IMR-90 (cell line): ENCODE measurements at regions not wholly inside any gene's neighbourhood (a gene's known extent, or its start where the extent isn't known, plus 50 kb on each side); places are given as distances from the start of the nearest gene placed in this dataset.

Experiments used
- ATAC-seq: fragments of 200-7000 bp; cut with Tn5 transposase; 2 replicates; pipeline ENCODE4 v1.9.1; 2020; ENCODE audit warnings: low read depth, mild to moderate bottlenecking, moderate library complexity
- BruUV-seq: library from RNA; stranded (reverse); fragments of 400-500 nt; replicated peaks from 2 replicates; lab custom pipeline; 2021; lab: Mats Ljungman, UMichigan
- CTCF ChIA-PET: fragments of 300-600 bp; formaldehyde crosslinking; extraction: SDS; loops from one replicate; lab custom pipeline; 2021; ENCODE audit warnings: antibody characterized with exemption; lab: Yijun Ruan, JAX
- POLR2A ChIA-PET: fragments of 300-600 bp; sonication (Branson Sonifier 250); formaldehyde crosslinking; loops from one replicate; lab custom pipeline; 2022; ENCODE audit warnings: antibody characterized with exemption; ENCODE audit not compliant: unreplicated experiment; lab: Charles Lee
- DNase-seq: peaks from one replicate; pipeline ENCODE4 v3.0.0; 2013
- H2AFZ ChIP-seq: replicated peaks from 2 replicates; pipeline ENCODE3; 2013; ENCODE audit warnings: low read length, mild to moderate bottlenecking; ENCODE audit not compliant: poor library complexity
- H2AK5ac ChIP-seq: 2 replicates; pipeline ENCODE4 v1.6.1; 2013; ENCODE audit warnings: low read depth, low read length, inconsistent platforms
- H2AK9ac ChIP-seq: replicated peaks from 2 replicates; pipeline ENCODE3; 2013; ENCODE audit warnings: mild to moderate bottlenecking, low read depth, low read length, moderate library complexity; ENCODE audit not compliant: poor library complexity
- H2BK120ac ChIP-seq: 2 replicates; pipeline ENCODE4 v1.6.1; 2013; ENCODE audit warnings: low read depth, low read length, inconsistent platforms
- H2BK15ac ChIP-seq: 3 replicates; pipeline ENCODE4 v1.6.1; 2013; ENCODE audit warnings: low read depth, low read length, inconsistent platforms
- H2BK20ac ChIP-seq: 2 replicates; pipeline ENCODE4 v1.6.1; 2013; ENCODE audit warnings: low read depth, mild to moderate bottlenecking, inconsistent platforms, low read length, moderate library complexity
- H2BK5ac ChIP-seq: 2 replicates; pipeline ENCODE4 v1.6.1; 2013; ENCODE audit warnings: mild to moderate bottlenecking, low read depth, low read length, inconsistent platforms; ENCODE audit not compliant: poor library complexity, severe bottlenecking
- H3K14ac ChIP-seq: replicated peaks from 2 replicates; pipeline ENCODE4 v1.6.1; 2013; ENCODE audit warnings: low read depth, low read length, inconsistent platforms
- H3K18ac ChIP-seq: 2 replicates; pipeline ENCODE4 v1.6.1; 2013; ENCODE audit warnings: low read depth, low read length, control low read depth
- H3K23ac ChIP-seq: 2 replicates; pipeline ENCODE4 v1.6.1; 2013; ENCODE audit warnings: low read depth, low read length, inconsistent platforms
- H3K27ac ChIP-seq: 2 replicates; pipeline ENCODE4 v1.5.1; 2013; ENCODE audit warnings: mild to moderate bottlenecking, control low read depth, low read length; ENCODE audit not compliant: insufficient read depth
- H3K27me3 ChIP-seq: 2 replicates; pipeline ENCODE4 v1.6.1; 2013; ENCODE audit warnings: low read length; ENCODE audit not compliant: control insufficient read depth, insufficient read depth
- H3K36me3 ChIP-seq: 2 replicates; pipeline ENCODE4 v1.6.1; 2013; ENCODE audit warnings: low read length, mixed read lengths; ENCODE audit not compliant: control insufficient read depth, insufficient read depth
- H3K4ac ChIP-seq: 2 replicates; pipeline ENCODE4 v1.6.1; 2013; ENCODE audit warnings: low read depth, low read length, inconsistent platforms
- H3K4me1 ChIP-seq: 2 replicates; pipeline ENCODE4 v1.6.1; 2013; ENCODE audit warnings: low read length, mixed read lengths; ENCODE audit not compliant: control insufficient read depth, insufficient read depth
- H3K4me2 ChIP-seq: 2 replicates; pipeline ENCODE4 v1.6.1; 2013; ENCODE audit warnings: low read depth, mild to moderate bottlenecking, control low read depth, low read length, moderate library complexity
- H3K4me3 ChIP-seq: 2 replicates; pipeline ENCODE4 v1.5.1; 2013; ENCODE audit warnings: low read depth, mild to moderate bottlenecking, control low read depth, low read length, moderate library complexity; ENCODE audit not compliant: insufficient read depth
- H3K56ac ChIP-seq: 2 replicates; pipeline ENCODE4 v1.6.1; 2013; ENCODE audit warnings: low read length, inconsistent platforms; ENCODE audit not compliant: insufficient read depth; ENCODE audit errors: extremely low read depth
- H3K79me1 ChIP-seq, 2 experiments: 2 replicates each; pipeline ENCODE4 v1.6.1; 2013; ENCODE audit warnings: low read length in 2 of 2, inconsistent platforms in 1 of 2, low read depth in 1 of 2
- H3K9ac ChIP-seq: 2 replicates; pipeline ENCODE4 v1.6.1; 2013; ENCODE audit warnings: low read depth, low read length, control low read depth
- H3K9me1 ChIP-seq: 2 replicates; pipeline ENCODE4 v1.6.1; 2013; ENCODE audit warnings: low read length, inconsistent platforms; ENCODE audit not compliant: insufficient read depth
- H3K9me3 ChIP-seq: 2 replicates; pipeline ENCODE4 v1.6.1; 2013; ENCODE audit warnings: low read length; ENCODE audit not compliant: control insufficient read depth, insufficient read depth
- H4K20me1 ChIP-seq: 2 replicates; pipeline ENCODE4 v1.6.1; 2013; ENCODE audit warnings: low read length, inconsistent platforms; ENCODE audit not compliant: insufficient read depth
- H4K5ac ChIP-seq: 2 replicates; pipeline ENCODE4 v1.6.1; 2013; ENCODE audit warnings: mild to moderate bottlenecking, low read depth, low read length, control low read depth
- H4K8ac ChIP-seq, 2 experiments: 2 replicates each; pipeline ENCODE4 v1.6.1; 2013; ENCODE audit warnings: low read depth in 2 of 2, low read length in 2 of 2, control low read depth in 1 of 2, inconsistent platforms in 1 of 2
- H4K91ac ChIP-seq: 2 replicates; pipeline ENCODE4 v1.6.1; 2013; ENCODE audit warnings: low read depth, low read length, inconsistent platforms; ENCODE audit not compliant: insufficient read depth
- BHLHE40 ChIP-seq: fragments of 150-350 bp; IDR thresholded peaks from 2 replicates; pipeline ENCODE4 v1.6.1; 2016; ENCODE audit warnings: mild to moderate bottlenecking, low read depth, low read length
- CEBPB ChIP-seq: IDR thresholded peaks from 2 replicates; pipeline ENCODE4 v1.6.1; 2012; ENCODE audit warnings: low read depth, low read length, improper control_type of control experiment
- CHD1 ChIP-seq: IDR thresholded peaks from 2 replicates; pipeline ENCODE4 v1.6.1; 2012; ENCODE audit warnings: low read depth, low read length, improper control_type of control experiment
- CTCF ChIP-seq: conservative IDR thresholded peaks from 2 replicates; pipeline ENCODE4 v1.5.1; 2012; ENCODE audit warnings: mild to moderate bottlenecking, low read depth, low read length, improper control_type of control experiment
- ELK1 ChIP-seq: fragments of 150-350 bp; IDR thresholded peaks from 2 replicates; pipeline ENCODE4 v1.6.1; 2016; ENCODE audit warnings: low read depth, mild to moderate bottlenecking, low read length, moderate library complexity, borderline replicate concordance
- FOS ChIP-seq: fragments of 150-350 bp; IDR thresholded peaks from 2 replicates; pipeline ENCODE4 v1.6.1; 2016; ENCODE audit warnings: low read depth, low read length
- MAFK ChIP-seq: IDR thresholded peaks from 2 replicates; pipeline ENCODE4 v1.6.1; 2012; ENCODE audit warnings: low read depth, low read length, improper control_type of control experiment
- MAZ ChIP-seq: IDR thresholded peaks from 2 replicates; pipeline ENCODE4 v1.6.1; 2012; ENCODE audit warnings: low read depth, mild to moderate bottlenecking, low read length, improper control_type of control experiment, moderate library complexity, borderline replicate concordance
- MXI1 ChIP-seq: IDR thresholded peaks from 2 replicates; pipeline ENCODE4 v1.6.1; 2012; ENCODE audit warnings: low read depth, mild to moderate bottlenecking, low read length, moderate library complexity, borderline replicate concordance
- NFE2L2 ChIP-seq: fragments of 150-350 bp; IDR thresholded peaks from 2 replicates; pipeline ENCODE4 v1.6.1; 2016; ENCODE audit warnings: low read depth, mild to moderate bottlenecking, low read length
- POLR2A ChIP-seq: IDR thresholded peaks from 2 replicates; pipeline ENCODE4 v1.6.1; 2012; ENCODE audit warnings: mild to moderate bottlenecking, low read depth, low read length
- RAD21 ChIP-seq: IDR thresholded peaks from 2 replicates; pipeline ENCODE4 v1.6.1; 2012; ENCODE audit warnings: low read length, improper control_type of control experiment
- RFX5 ChIP-seq: IDR thresholded peaks from 2 replicates; pipeline ENCODE4 v1.8.0; 2012; ENCODE audit warnings: low read depth, mild to moderate bottlenecking, low read length, moderate library complexity
- SMC3 ChIP-seq: fragments of 150-350 bp; IDR thresholded peaks from 2 replicates; pipeline ENCODE4 v1.6.1; 2016; ENCODE audit warnings: low read depth, mild to moderate bottlenecking, antibody characterized with exemption, low read length, moderate library complexity
- USF2 ChIP-seq: fragments of 150-350 bp; IDR thresholded peaks from 2 replicates; pipeline ENCODE4 v1.6.1; 2017; ENCODE audit warnings: mild to moderate bottlenecking, antibody characterized with exemption, low read length, low read depth
- WGBS, 2 experiments: methylation state at CpG; one replicate each; pipeline versions ENCODE4 v1.1.5 to v1.1.7; 2013; ENCODE audit warnings: missing lambda C conversion rate in 2 of 2; ENCODE audit not compliant: insufficient read length in 1 of 2; ENCODE audit errors: extremely low coverage in 2 of 2; 5-methylcytosine and 5-hydroxymethylcytosine counted together
- dilution Hi-C: fragments of 300-500 bp; cut with HindIII; formaldehyde crosslinking; loops from one replicate; pipeline ENCODE4 v1.14.3; 2018; ENCODE audit warnings: low sequenced_read_pairs; ENCODE audit not compliant: unreplicated experiment
- in situ Hi-C: fragments of 300-500 bp; cut with MboI; formaldehyde crosslinking; loops from 3 replicates; pipeline ENCODE4 v1.14.3; 2019; ENCODE audit warnings: low sequenced_read_pairs, inconsistent platforms, mixed read lengths
- intact Hi-C: fragments of 100-400 bp; cut with micrococcal nuclease; formaldehyde crosslinking; loops from 2 replicates; pipeline ENCODE4 v1.10.0; 2022

DNA sequence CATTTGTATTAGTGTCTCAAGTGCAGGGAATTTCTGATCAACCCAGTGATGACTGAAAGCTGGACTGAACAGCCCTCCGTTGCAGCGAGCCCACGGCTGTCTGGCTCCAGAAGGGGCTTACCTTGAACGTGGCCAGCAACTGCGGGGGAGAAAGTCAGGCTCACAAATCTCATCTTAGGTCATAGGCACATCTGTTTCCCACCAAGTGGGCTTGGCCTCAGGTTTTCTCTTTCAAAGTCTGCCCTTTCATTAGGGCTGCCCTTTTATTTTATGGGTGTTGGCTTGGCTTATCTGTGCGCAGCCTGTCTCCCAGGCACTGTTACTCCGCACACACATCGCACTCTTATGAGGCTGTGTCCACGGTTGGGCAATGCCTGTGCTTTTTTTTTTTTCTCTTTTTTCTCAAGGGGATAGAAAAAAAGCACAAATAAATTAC lies 178.0 kb downstream of the JCAD start:
- ATAC-seq, result no peak
- peaks cover 19% of the 10 kb centered on the region for H3K27me3 ChIP-seq

More for the DNA sequence above, 178.0 kb downstream of the JCAD start:
- Histone ChIP-seq H3K14ac (no peak overlapping the region), H4K20me1 (no peaks in the 10 kb centered on the region), H3K9me1 (no peaks in the 10 kb centered on the region), H2AK9ac (no peak overlapping the region), H3K23ac (no peak overlapping the region), H2BK15ac (no peak overlapping the region), H3K56ac (no peak overlapping the region), H3K4me1 (no peaks in the 10 kb centered on the region), H3K18ac (no peak overlapping the region), H2BK120ac (no peak overlapping the region), H3K9me3 (no peaks in the 10 kb centered on the region), H4K91ac (no peak overlapping the region), H2AFZ (no peak overlapping the region), H2BK20ac (no peak overlapping the region), H3K79me1 (no peaks in the 10 kb centered on the region), H3K4ac (no peak overlapping the region), H2BK5ac (no peak overlapping the region), H3K4me3 (no peak overlapping the region), H3K9ac (no peak overlapping the region), H4K8ac (no peak overlapping the region), H3K36me3 (no peaks in the 10 kb centered on the region), H2AK5ac (no peak overlapping the region), H3K27ac (no peak overlapping the region), H3K4me2 (no peak overlapping the region), H4K5ac (no peak overlapping the region)
- no peak for TF ChIP-seq RAD21
- no peak for TF ChIP-seq MXI1
- no peak for TF ChIP-seq MAZ
- TF ChIP-seq MAFK, result no peak
- TF ChIP-seq CTCF, result no peak
- TF ChIP-seq FOS, result no peak
- TF ChIP-seq SMC3, result no peak
- TF ChIP-seq BHLHE40, result no peak
- TF ChIP-seq CEBPB, result no peak
- no peak for TF ChIP-seq POLR2A
- TF ChIP-seq USF2, result no peak
- TF ChIP-seq CHD1, result no peak
- no peak for TF ChIP-seq ELK1
- TF ChIP-seq NFE2L2, result no peak
- TF ChIP-seq RFX5, result no peak
- dilution Hi-C loops, result no loop called here
- WGBS, 2 experiments, result 63% methylated on average over 2 of the region's 9 CpGs; no CpG with 5 or more reads in 1 of the 2 experiments
- CTCF ChIA-PET, result no interaction called here
- no peak for DNase-seq
- BruUV-seq, result no TSS peak
- in situ Hi-C loops, result no loop called here
- POLR2A ChIA-PET, result no interaction called here
- intact Hi-C loops, result no loop called here
